B cell (primary cell): ENCODE measurements at regions not wholly inside any gene's neighbourhood (a gene's known extent, or its start where the extent isn't known, plus 50 kb on each side); places are given as distances from the start of the nearest gene placed in this dataset.
"Not testable (repeated sequence)": the region's sequence is repeated elsewhere in the genome, so short reads cannot be mapped to it uniquely, and the experiment has no call there.

Source experiments
- ATAC-seq: fragments of 200-7000 bp; cut with Tn5 transposase; one replicate; pipeline ENCODE4 v1.10.0; 2021; ENCODE audit warnings: low read depth, mild to moderate bottlenecking, moderate number of reproducible peaks, moderate library complexity
- CTCF ChIA-PET: fragments of 350-600 bp; sonication (Branson Sonifier 250); formaldehyde crosslinking; loops from one replicate; lab custom pipeline; 2021; ENCODE audit warnings: antibody characterized with exemption, inconsistent platforms; lab: Charles Lee
- POLR2A ChIA-PET: fragments of 350-600 bp; sonication (Branson Sonifier 250); formaldehyde crosslinking; loops from one replicate; lab custom pipeline; 2021; ENCODE audit warnings: antibody characterized with exemption; lab: Charles Lee
- DNase-seq: peaks from one replicate; pipeline ENCODE4 v3.0.0; 2013
- H2AFZ ChIP-seq: 2 replicates; pipeline ENCODE4 v1.6.1; 2012; ENCODE audit warnings: mild to moderate bottlenecking, low read depth, low read length; ENCODE audit not compliant: insufficient read depth, poor library complexity, severe bottlenecking
- H3K27ac ChIP-seq, 2 donors: 1 replicate in 1 of 2; 2 replicates in 1 of 2; pipeline ENCODE4 v1.5.1; 2012 to 2013; ENCODE audit warnings: low read length in 2 of 2, mild to moderate bottlenecking in 2 of 2, moderate library complexity in 1 of 2
- H3K27me3 ChIP-seq, 4 experiments: fragments of 200-600 bp in 1 of 4; sonication (generic) in 1 of 4; replicated peaks in 1 of 4; 1 replicate in 2 of 4; 2 replicates in 2 of 4; pipeline versions ENCODE4 v1.6.1 to v1.7.0; 2013 to 2016; ENCODE audit warnings: low read length in 3 of 4, mild to moderate bottlenecking in 2 of 4, mixed read lengths in 1 of 4, moderate library complexity in 1 of 4; ENCODE audit not compliant: insufficient read depth in 4 of 4, control insufficient read depth in 3 of 4; ENCODE audit errors: control extremely low read depth in 1 of 4
- H3K36me3 ChIP-seq, 2 experiments: replicated peaks in 1 of 2; 1 replicate in 1 of 2; 2 replicates in 1 of 2; pipeline versions ENCODE4 v1.6.1 to v1.7.1; 2013; ENCODE audit warnings: low read length in 1 of 2; ENCODE audit not compliant: insufficient read depth in 2 of 2, control insufficient read depth in 1 of 2; ENCODE audit errors: control extremely low read depth in 1 of 2, extremely low read depth in 1 of 2
- H3K4me1 ChIP-seq, 2 donors: fragments of 200-600 bp in 1 of 2; sonication (generic) in 1 of 2; 1 replicate in 1 of 2; 2 replicates in 1 of 2; pipeline versions ENCODE4 v1.5.1 to v1.6.1; 2013 to 2017; ENCODE audit warnings: low read length in 2 of 2; ENCODE audit not compliant: control insufficient read depth in 2 of 2, insufficient read depth in 2 of 2
- H3K4me2 ChIP-seq: replicated peaks from 2 replicates; pipeline ENCODE3; 2012; ENCODE audit warnings: mild to moderate bottlenecking, low read depth, low read length; ENCODE audit not compliant: poor library complexity, severe bottlenecking
- H3K4me3 ChIP-seq, 5 experiments: fragments of 200-600 bp in 1 of 5; sonication (generic) in 1 of 5; 1 replicate in 3 of 5; 2 replicates in 2 of 5; pipeline versions ENCODE4 v1.5.1 to v1.7.0; 2011 to 2016; ENCODE audit warnings: low read length in 4 of 5, mild to moderate bottlenecking in 4 of 5, low read depth in 2 of 5, control low read depth in 1 of 5, moderate library complexity in 1 of 5; ENCODE audit not compliant: insufficient read depth in 1 of 5; ENCODE audit errors: control extremely low read depth in 1 of 5, extremely low read depth in 1 of 5
- H3K79me2 ChIP-seq: fragments of 200-600 bp; sonication (generic); one replicate; pipeline ENCODE4 v1.6.0; 2016; ENCODE audit warnings: low read length; ENCODE audit not compliant: control insufficient read depth, insufficient read depth
- H3K9ac ChIP-seq: fragments of 200-600 bp; sonication (generic); 2 replicates; pipeline ENCODE4 v1.6.1; 2017; ENCODE audit warnings: mild to moderate bottlenecking, low read length, moderate library complexity
- H3K9me3 ChIP-seq, 3 donors: one replicate each; pipeline versions ENCODE4 v1.6.1 to v1.7.1; 2013; ENCODE audit warnings: low read length in 2 of 3; ENCODE audit not compliant: control insufficient read depth in 2 of 3, insufficient read depth in 1 of 3; ENCODE audit errors: control extremely low read depth in 1 of 3
- H4K20me1 ChIP-seq: 2 replicates; pipeline ENCODE4 v1.6.0; 2012; ENCODE audit warnings: mild to moderate bottlenecking, low read length; ENCODE audit not compliant: insufficient read depth, control insufficient read depth, poor library complexity, severe bottlenecking
- H3K27ac Mint-ChIP-seq: one replicate; pipeline ENCODE4 v1.8.0; 2021; ENCODE audit warnings: mixed read lengths
- H3K27me3 Mint-ChIP-seq: one replicate; pipeline ENCODE4 v1.8.0; 2021; ENCODE audit warnings: mixed read lengths
- H3K4me1 Mint-ChIP-seq: one replicate; pipeline ENCODE4 v1.8.0; 2021; ENCODE audit warnings: mixed read lengths
- H3K4me3 Mint-ChIP-seq: one replicate; pipeline ENCODE4 v1.8.0; 2021; ENCODE audit warnings: mixed read lengths
- H3K9me3 Mint-ChIP-seq: one replicate; pipeline ENCODE4 v1.8.0; 2022; ENCODE audit warnings: mixed read lengths; ENCODE audit not compliant: insufficient read depth
- EZH2 ChIP-seq: IDR thresholded peaks from 2 replicates; pipeline ENCODE4 v1.6.1; 2012; ENCODE audit warnings: borderline replicate concordance, low read depth, mild to moderate bottlenecking, moderate library complexity, low read length; ENCODE audit not compliant: insufficient read depth, poor library complexity, severe bottlenecking
- WGBS: methylation state at CpG from one replicate; pipeline ENCODE4 v1.1.5; 2013; ENCODE audit warnings: missing lambda C conversion rate; ENCODE audit not compliant: insufficient coverage; 5-methylcytosine and 5-hydroxymethylcytosine counted together
- intact Hi-C: fragments of 100-400 bp; cut with micrococcal nuclease; formaldehyde crosslinking; loops from one replicate; pipeline ENCODE4 v1.10.0; 2022
- TF ChIP-seq, protein P1 (sequence below): fragments of 200-600 bp; IDR thresholded peaks from one replicate; pipeline ENCODE4 v1.8.0; 2022; ENCODE audit warnings: antibody characterized with exemption, mild to moderate bottlenecking

DNA sequence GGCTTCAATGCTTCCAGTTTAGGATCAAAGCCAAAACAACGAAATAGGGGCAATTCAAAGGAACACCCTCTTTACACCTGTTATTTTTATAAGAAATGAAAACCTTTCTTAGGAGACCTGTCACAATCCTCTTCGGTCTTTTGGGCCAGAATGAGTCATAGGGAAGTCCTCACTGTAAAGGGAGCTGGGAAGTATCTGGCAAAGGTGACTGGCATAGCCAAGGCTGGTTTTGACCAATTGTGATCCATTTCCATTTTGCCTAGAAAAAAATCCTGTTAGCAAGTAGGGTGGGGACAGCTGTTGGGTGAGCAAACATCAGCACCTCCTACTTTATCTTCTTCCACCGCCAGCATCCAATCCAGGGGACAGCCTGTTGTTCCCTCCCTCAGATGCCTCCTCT lies 343.2 kb upstream of the SULF2 start:
- no peak overlapping the region for H3K9ac ChIP-seq
- no peaks in the 10 kb centered on the region for H3K4me1 ChIP-seq
- H3K4me2 ChIP-seq: no peak overlapping the region
- no peak overlapping the region for H3K27ac Mint-ChIP-seq
- intact Hi-C loops: no loop called here
- no peaks in the 10 kb centered on the region for H3K4me1 Mint-ChIP-seq
- ATAC-seq: no peak
- H2AFZ ChIP-seq: no peak overlapping the region
- H3K27me3 Mint-ChIP-seq: peaks cover 38% of the 10 kb centered on the region
- ChIA-PET CTCF (interaction anchor here (1.2 kb wide), 1 partner anchor 492 kb away, joined by 3 read pairs; no protein-coding TSS in a partner anchor), POLR2A (no interaction called here)
- H3K9me3 ChIP-seq: peaks cover 0 to 5% (median 2%) of the 10 kb centered on the region in 3 donors
- H3K4me3 Mint-ChIP-seq: no peak overlapping the region
- WGBS: 100% methylated on average over 1 of the region's 3 CpGs
- no peaks in the 10 kb centered on the region for H3K79me2 ChIP-seq
- DNase-seq: no peak
- H3K4me3 ChIP-seq: no peak overlapping the region
- peaks cover 3% of the 10 kb centered on the region for H3K9me3 Mint-ChIP-seq
- H3K27ac ChIP-seq: no peak overlapping the region
- H3K27me3 ChIP-seq: peaks cover 0 to 3% (median 0%) of the 10 kb centered on the region in 4 experiments
- H3K36me3 ChIP-seq: no peaks in the 10 kb centered on the region
- TF ChIP-seq, protein P1, sequence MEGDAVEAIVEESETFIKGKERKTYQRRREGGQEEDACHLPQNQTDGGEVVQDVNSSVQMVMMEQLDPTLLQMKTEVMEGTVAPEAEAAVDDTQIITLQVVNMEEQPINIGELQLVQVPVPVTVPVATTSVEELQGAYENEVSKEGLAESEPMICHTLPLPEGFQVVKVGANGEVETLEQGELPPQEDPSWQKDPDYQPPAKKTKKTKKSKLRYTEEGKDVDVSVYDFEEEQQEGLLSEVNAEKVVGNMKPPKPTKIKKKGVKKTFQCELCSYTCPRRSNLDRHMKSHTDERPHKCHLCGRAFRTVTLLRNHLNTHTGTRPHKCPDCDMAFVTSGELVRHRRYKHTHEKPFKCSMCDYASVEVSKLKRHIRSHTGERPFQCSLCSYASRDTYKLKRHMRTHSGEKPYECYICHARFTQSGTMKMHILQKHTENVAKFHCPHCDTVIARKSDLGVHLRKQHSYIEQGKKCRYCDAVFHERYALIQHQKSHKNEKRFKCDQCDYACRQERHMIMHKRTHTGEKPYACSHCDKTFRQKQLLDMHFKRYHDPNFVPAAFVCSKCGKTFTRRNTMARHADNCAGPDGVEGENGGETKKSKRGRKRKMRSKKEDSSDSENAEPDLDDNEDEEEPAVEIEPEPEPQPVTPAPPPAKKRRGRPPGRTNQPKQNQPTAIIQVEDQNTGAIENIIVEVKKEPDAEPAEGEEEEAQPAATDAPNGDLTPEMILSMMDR: no peak
- TF ChIP-seq EZH2: no peak
- H4K20me1 ChIP-seq: no peaks in the 10 kb centered on the region

DNA sequence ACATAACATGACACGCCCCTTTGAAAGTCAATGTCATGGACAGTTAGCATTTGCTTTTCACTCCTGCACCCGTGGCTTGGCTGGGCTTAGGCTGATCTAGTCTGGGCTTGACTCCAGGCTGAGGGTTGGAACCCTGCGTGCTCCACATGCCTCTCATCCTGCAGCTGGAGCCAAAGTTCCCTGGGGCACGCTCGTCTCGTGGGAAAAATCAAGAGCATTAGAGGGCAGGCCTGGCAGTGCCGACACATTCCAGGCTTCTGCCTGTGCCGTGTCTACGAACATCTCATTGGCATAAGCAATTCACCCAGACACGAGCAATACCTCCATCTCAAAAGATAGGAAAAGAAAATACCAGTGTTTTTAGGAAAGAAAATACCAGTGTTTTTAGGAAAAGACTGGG lies 342.7 kb upstream of the SULF2 start:
- H3K79me2 ChIP-seq, H3K9me3 Mint-ChIP-seq, H2AFZ ChIP-seq, POLR2A ChIA-PET, H3K4me3 Mint-ChIP-seq, H3K4me1 Mint-ChIP-seq, H4K20me1 ChIP-seq, H3K27me3 ChIP-seq, H3K9me3 ChIP-seq, H3K27ac ChIP-seq, H3K9ac ChIP-seq, H3K27ac Mint-ChIP-seq, ATAC-seq, CTCF ChIA-PET, H3K4me2 ChIP-seq, H3K4me3 ChIP-seq, intact Hi-C loops, DNase-seq, H3K36me3 ChIP-seq, H3K4me1 ChIP-seq: not testable (repeated sequence)
- peaks cover 35% of the 10 kb centered on the region for H3K27me3 Mint-ChIP-seq
- WGBS: no CpG with 5 or more reads among the region's 10 CpGs

DNA sequence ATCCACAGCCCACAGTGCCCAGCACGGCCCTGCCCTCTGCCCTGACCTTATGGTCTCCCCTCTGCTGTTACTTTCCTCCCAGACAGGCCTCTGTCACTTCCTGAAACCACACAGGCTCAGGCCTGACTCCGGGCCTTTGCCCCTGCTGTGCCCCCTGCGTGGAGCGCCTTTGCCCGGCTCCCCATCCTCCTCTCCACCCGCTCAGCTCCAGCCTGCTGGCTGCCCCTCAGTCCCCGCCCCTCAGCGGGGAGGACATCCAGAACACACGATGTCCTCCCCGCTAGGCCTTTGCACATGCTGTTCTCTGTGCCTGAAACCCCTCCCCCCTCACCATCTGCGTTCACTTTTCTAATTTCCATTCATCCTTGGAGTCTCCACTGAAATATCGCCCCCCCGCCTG lies 341.9 kb upstream of the SULF2 start:
- H3K9me3 Mint-ChIP-seq, H3K9ac ChIP-seq, intact Hi-C loops, H3K79me2 ChIP-seq, H3K27ac Mint-ChIP-seq, DNase-seq, H2AFZ ChIP-seq, H3K27me3 ChIP-seq, H3K4me1 Mint-ChIP-seq, ATAC-seq, H3K9me3 ChIP-seq, H3K36me3 ChIP-seq, H3K4me3 Mint-ChIP-seq, H3K4me3 ChIP-seq, H4K20me1 ChIP-seq, CTCF ChIA-PET, H3K4me1 ChIP-seq, H3K27ac ChIP-seq, H3K4me2 ChIP-seq: not testable (repeated sequence)
- 90% methylated on average over 12 of the region's 13 CpGs for WGBS
- POLR2A ChIA-PET: interaction anchor here (0.6 kb wide), 1 partner anchor 217 kb away, joined by 7 read pairs; no protein-coding TSS in a partner anchor
- H3K27me3 Mint-ChIP-seq: peaks cover 28% of the 10 kb centered on the region
